Stimulated activated effector memory CD8-positive, alpha-beta T cell treated with anti-CD3 and anti-CD28 coated beads, Interleukin-12 subunit alpha, Interleukin-12 subunit beta, amount 100 ng/mL, for 72 hours (primary cell): ENCODE measurements at regions not wholly inside any gene's neighbourhood (a gene's known extent, or its start where the extent isn't known, plus 50 kb on each side); places are given as distances from the start of the nearest gene placed in this dataset.

Experiments
- ATAC-seq: fragments of 150-1000 bp; cut with Tn5 transposase; 2 replicates; pipeline ENCODE4 v1.10.0; 2021
- DNase-seq, 2 donors: peaks; one replicate each; pipeline ENCODE4 v3.0.0; 2021 to 2022; ENCODE audit warnings: low spot score in 2 of 2
- H3K27ac Mint-ChIP-seq: one replicate; pipeline ENCODE4 v1.8.0; 2022; ENCODE audit warnings: mild to moderate bottlenecking, mixed read lengths
- H3K36me3 Mint-ChIP-seq: one replicate; pipeline ENCODE4 v1.8.0; 2022; ENCODE audit warnings: mild to moderate bottlenecking, mixed read lengths
- H3K4me1 Mint-ChIP-seq: one replicate; pipeline ENCODE4 v1.8.0; 2022; ENCODE audit warnings: mixed read lengths
- H3K4me3 Mint-ChIP-seq: one replicate; pipeline ENCODE4 v1.8.0; 2022; ENCODE audit warnings: mild to moderate bottlenecking, mixed read lengths
- H3K9me3 Mint-ChIP-seq: one replicate; pipeline ENCODE4 v1.8.0; 2022; ENCODE audit warnings: mixed read lengths

- no peak for DNase-seq
- H3K36me3 Mint-ChIP-seq = no peaks in the 10 kb centered on the region
- H3K9me3 Mint-ChIP-seq = peaks cover 11% of the 10 kb centered on the region
- H3K27ac Mint-ChIP-seq = no peak overlapping the region
- no peak overlapping the region for H3K4me3 Mint-ChIP-seq
- no peak for ATAC-seq
- H3K4me1 Mint-ChIP-seq = no peaks in the 10 kb centered on the region
Measured at GRCh38 chr5:30879887-30880286, 313.6 kb upstream of the CDH6 start.

GRCh38 chr5:30878746-30879145 is 314.7 kb upstream of the CDH6 start:
- ATAC-seq (no peak), DNase-seq (no peak)
- Mint-ChIP-seq H3K4me3 (no peak overlapping the region), H3K36me3 (no peaks in the 10 kb centered on the region), H3K9me3 (peaks cover 9% of the 10 kb centered on the region), H3K4me1 (no peaks in the 10 kb centered on the region), H3K27ac (no peak overlapping the region)

GRCh38 chr5:30878296-30878695 is 315.2 kb upstream of the CDH6 start:
- Mint-ChIP-seq H3K27ac (no peak overlapping the region), H3K4me3 (no peak overlapping the region), H3K36me3 (no peaks in the 10 kb centered on the region), H3K9me3 (peaks cover 9% of the 10 kb centered on the region), H3K4me1 (no peaks in the 10 kb centered on the region)
- DNase-seq (no peak), ATAC-seq (no peak)

GRCh38 chr5:30874241-30875034 is 319.0 kb upstream of the CDH6 start:
- ATAC-seq (no peak), DNase-seq (no peak)
- Mint-ChIP-seq H3K4me3 (no peak overlapping the region), H3K27ac (no peak overlapping the region), H3K9me3 (peaks cover 10% of the 10 kb centered on the region), H3K4me1 (no peaks in the 10 kb centered on the region), H3K36me3 (no peaks in the 10 kb centered on the region)

GRCh38 chr5:30871196-30871595 is 322.3 kb upstream of the CDH6 start:
- Mint-ChIP-seq H3K9me3 (peaks cover 5% of the 10 kb centered on the region), H3K4me3 (no peak overlapping the region)

GRCh38 chr5:30867711-30868110 is 325.8 kb upstream of the CDH6 start:
- H3K36me3 Mint-ChIP-seq = no peaks in the 10 kb centered on the region
- DNase-seq = no peak
- ATAC-seq = no peak
- H3K27ac Mint-ChIP-seq = no peak overlapping the region
- H3K4me3 Mint-ChIP-seq = no peak overlapping the region
- no peaks in the 10 kb centered on the region for H3K4me1 Mint-ChIP-seq
- peaks cover 17% of the 10 kb centered on the region for H3K9me3 Mint-ChIP-seq

More at GRCh38 chr5:30871196-30871595, 322.3 kb upstream of the CDH6 start:
- Mint-ChIP-seq H3K27ac (no peak overlapping the region), H3K4me1 (no peaks in the 10 kb centered on the region), H3K36me3 (no peaks in the 10 kb centered on the region)
- ATAC-seq = no peak
- DNase-seq = no peak

- Mint-ChIP-seq H3K4me1 (no peaks in the 10 kb centered on the region), H3K4me3 (no peak overlapping the region), H3K36me3 (no peaks in the 10 kb centered on the region), H3K9me3 (peaks cover 12% of the 10 kb centered on the region), H3K27ac (no peak overlapping the region)
- ATAC-seq = no peak
- DNase-seq = no peak
Measured at GRCh38 chr5:30866142-30866541, 327.3 kb upstream of the CDH6 start.

- DNase-seq (no peak), ATAC-seq (no peak)
- Mint-ChIP-seq H3K27ac (no peak overlapping the region), H3K9me3 (peaks cover 26% of the 10 kb centered on the region), H3K4me3 (no peak overlapping the region), H3K36me3 (no peaks in the 10 kb centered on the region), H3K4me1 (no peaks in the 10 kb centered on the region)
Measured at GRCh38 chr5:30856242-30856641, 337.2 kb upstream of the CDH6 start.

GRCh38 chr5:30853158-30853557 is 340.3 kb upstream of the CDH6 start:
- H3K4me3 Mint-ChIP-seq = no peak overlapping the region
- H3K27ac Mint-ChIP-seq = no peak overlapping the region
- no peak for ATAC-seq
- peaks cover 19% of the 10 kb centered on the region for H3K9me3 Mint-ChIP-seq
- H3K36me3 Mint-ChIP-seq = no peaks in the 10 kb centered on the region
- no peak for DNase-seq
- H3K4me1 Mint-ChIP-seq = no peaks in the 10 kb centered on the region

GRCh38 chr5:30850866-30851265 is 342.6 kb upstream of the CDH6 start:
- DNase-seq (no peak), ATAC-seq (no peak)
- peaks cover 13% of the 10 kb centered on the region for H3K9me3 Mint-ChIP-seq

GRCh38 chr5:30849931-30850710 is 343.4 kb upstream of the CDH6 start:
- Mint-ChIP-seq H3K9me3 (peaks cover 13% of the 10 kb centered on the region), H3K4me3 (no peak overlapping the region), H3K36me3 (no peaks in the 10 kb centered on the region), H3K4me1 (no peaks in the 10 kb centered on the region), H3K27ac (no peak overlapping the region)
- no peak for DNase-seq
- ATAC-seq = no peak

More at GRCh38 chr5:30850866-30851265, 342.6 kb upstream of the CDH6 start:
- H3K36me3 Mint-ChIP-seq = no peaks in the 10 kb centered on the region
- H3K4me1 Mint-ChIP-seq = no peaks in the 10 kb centered on the region
- H3K27ac Mint-ChIP-seq = no peak overlapping the region
- no peak overlapping the region for H3K4me3 Mint-ChIP-seq

- H3K36me3 Mint-ChIP-seq = no peaks in the 10 kb centered on the region
- ATAC-seq (no peak), DNase-seq (no peak)
- H3K4me3 Mint-ChIP-seq = no peak overlapping the region
- H3K4me1 Mint-ChIP-seq = no peaks in the 10 kb centered on the region
- peaks cover 10% of the 10 kb centered on the region for H3K9me3 Mint-ChIP-seq
- H3K27ac Mint-ChIP-seq = no peak overlapping the region
Measured at GRCh38 chr5:30846171-30846570, 347.3 kb upstream of the CDH6 start.

- Mint-ChIP-seq H3K4me3 (no peak overlapping the region), H3K27ac (no peak overlapping the region), H3K9me3 (peaks cover 11% of the 10 kb centered on the region), H3K36me3 (no peaks in the 10 kb centered on the region), H3K4me1 (no peaks in the 10 kb centered on the region)
- ATAC-seq = no peak
- DNase-seq = no peak
Measured at GRCh38 chr5:30845194-30845593, 348.3 kb upstream of the CDH6 start.

GRCh38 chr5:30843541-30843940 is 349.9 kb upstream of the CDH6 start:
- H3K9me3 Mint-ChIP-seq = peaks cover 13% of the 10 kb centered on the region
- H3K4me1 Mint-ChIP-seq = no peaks in the 10 kb centered on the region
- DNase-seq (no peak), ATAC-seq (no peak)
- H3K4me3 Mint-ChIP-seq = no peak overlapping the region
- H3K27ac Mint-ChIP-seq = no peak overlapping the region
- H3K36me3 Mint-ChIP-seq = no peaks in the 10 kb centered on the region

GRCh38 chr5:30839956-30840355 is 353.5 kb upstream of the CDH6 start:
- ATAC-seq = no peak
- DNase-seq = no peak
- Mint-ChIP-seq H3K27ac (no peak overlapping the region), H3K36me3 (no peaks in the 10 kb centered on the region), H3K9me3 (peaks cover 33% of the 10 kb centered on the region), H3K4me3 (no peak overlapping the region), H3K4me1 (no peaks in the 10 kb centered on the region)

- Mint-ChIP-seq H3K4me1 (no peaks in the 10 kb centered on the region), H3K4me3 (no peak overlapping the region), H3K27ac (no peak overlapping the region), H3K36me3 (no peaks in the 10 kb centered on the region), H3K9me3 (peaks cover 33% of the 10 kb centered on the region)
- ATAC-seq = no peak
- DNase-seq = no peak
Measured at GRCh38 chr5:30838936-30839496, 354.5 kb upstream of the CDH6 start.
